HCT116 (cell line): ENCODE measurements at regions not wholly inside any gene's neighbourhood (a gene's known extent, or its start where the extent isn't known, plus 50 kb on each side); places are given as distances from the start of the nearest gene placed in this dataset.
A peak's percentile ranks its signal among the peaks of the same experiment; 100 is the strongest.

Source experiments
- ATAC-seq: fragments of 200-7000 bp; cut with Tn5 transposase; 2 replicates; pipeline ENCODE4 v1.9.1; 2020; ENCODE audit warnings: mild to moderate bottlenecking, moderate library complexity
- BruUV-seq: library from RNA; stranded (reverse); fragments of 400-500 nt; replicated peaks from 2 replicates; lab custom pipeline; 2021; lab: Mats Ljungman, UMichigan
- CTCF ChIA-PET: fragments of 300-600 bp; sonication (Branson Sonifier 250); formaldehyde crosslinking; loops from one replicate; lab custom pipeline; 2021; ENCODE audit warnings: antibody characterized with exemption; lab: Charles Lee
- POLR2A ChIA-PET: fragments of 300-600, 350-600 bp; sonication (Branson Sonifier 250); formaldehyde crosslinking; loops from one replicate; lab custom pipeline; 2021; ENCODE audit warnings: antibody characterized with exemption; lab: Charles Lee
- RAD21 ChIA-PET, 2 experiments: fragments of 300-600 bp; sonication (Branson Sonifier 250); formaldehyde crosslinking; loops; one replicate each; lab custom pipeline; 2023; ENCODE audit warnings: low total read pairs in 2 of 2; ENCODE audit not compliant: uncharacterized antibody in 2 of 2, unreplicated experiment in 2 of 2, low non-redundant PET in 1 of 2; lab: Charles Lee
- DNase-seq: peaks from one replicate; pipeline ENCODE4 v3.0.0-alpha.2; 2010; ENCODE audit warnings: low read depth, low spot score
- H2AFZ ChIP-seq: fragments of 200-600 bp; shearing (Covaris generic), sonication (generic); 2 replicates; pipeline ENCODE4 v1.6.1; 2017; ENCODE audit warnings: low read depth, mixed run types, mixed read lengths, antibody characterized with exemption, low read length; ENCODE audit not compliant: poor library complexity, severe bottlenecking
- H3K27ac ChIP-seq: 2 replicates; pipeline ENCODE4 v1.5.1; 2012; ENCODE audit warnings: low read depth, low read length
- H3K27me3 ChIP-seq: fragments of 200-600 bp; sonication (generic); 2 replicates; pipeline ENCODE4 v1.6.1; 2016; ENCODE audit warnings: mixed run types, low read length, mixed read lengths; ENCODE audit not compliant: insufficient read depth
- H3K36me3 ChIP-seq, 2 experiments: fragments of 200-500 bp in 1 of 2; fragments of 200-600 bp in 1 of 2; sonication (Bioruptor generic) in 1 of 2; sonication (generic) in 1 of 2; 2 replicates each; pipeline versions ENCODE4 v1.5.1 to v1.6.1; 2014 to 2016; ENCODE audit warnings: low read length in 2 of 2, inconsistent platforms in 1 of 2, mixed read lengths in 1 of 2, mixed run types in 1 of 2; ENCODE audit not compliant: insufficient read depth in 2 of 2, control insufficient read depth in 1 of 2
- H3K4me1 ChIP-seq, 2 experiments: fragments of 200-600 bp in 1 of 2; sonication (generic) in 1 of 2; 2 replicates each; pipeline versions ENCODE4 v1.5.1 to v1.6.1; 2012 to 2017; ENCODE audit warnings: low read length in 2 of 2, inconsistent platforms in 1 of 2, mild to moderate bottlenecking in 1 of 2, mixed read lengths in 1 of 2, mixed run types in 1 of 2, moderate library complexity in 1 of 2; ENCODE audit not compliant: insufficient read depth in 2 of 2, control insufficient read depth in 1 of 2
- H3K4me2 ChIP-seq: fragments of 200-600 bp; sonication (generic); 2 replicates; pipeline ENCODE4 v1.6.1; 2017; ENCODE audit warnings: mixed run types, low read length, mixed read lengths
- H3K4me3 ChIP-seq, 2 experiments: fragments of 200-600 bp in 1 of 2; sonication (generic) in 1 of 2; replicated peaks in 1 of 2; 2 replicates each; pipeline ENCODE4 v1.5.1; 2011 to 2016; ENCODE audit warnings: low read length in 2 of 2, control low read depth in 1 of 2, low read depth in 1 of 2, mild to moderate bottlenecking in 1 of 2, mixed read lengths in 1 of 2, mixed run types in 1 of 2
- H3K79me2 ChIP-seq: fragments of 200-600 bp; sonication (generic); 2 replicates; pipeline ENCODE4 v1.6.1; 2017; ENCODE audit warnings: mild to moderate bottlenecking, mixed run types, low read length, moderate library complexity, mixed read lengths; ENCODE audit not compliant: insufficient read depth
- H3K9ac ChIP-seq: fragments of 200-600 bp; sonication (generic); 2 replicates; pipeline ENCODE4 v1.6.1; 2016; ENCODE audit warnings: low read length, mixed read lengths
- H3K9me2 ChIP-seq: fragments of 200-600 bp; sonication (generic), shearing (Covaris generic); 2 replicates; pipeline ENCODE4 v1.6.1; 2017; ENCODE audit warnings: mixed run types, mild to moderate bottlenecking, moderate library complexity; ENCODE audit not compliant: insufficient read depth
- H3K9me3 ChIP-seq, 2 experiments: fragments of 200-500 bp in 1 of 2; fragments of 200-600 bp in 1 of 2; sonication (Bioruptor generic) in 1 of 2; sonication (generic) in 1 of 2; 2 replicates each; pipeline ENCODE4 v1.6.1; 2014 to 2017; ENCODE audit warnings: low read length in 2 of 2, mixed read lengths in 2 of 2, inconsistent platforms in 1 of 2, low read depth in 1 of 2, mild to moderate bottlenecking in 1 of 2, mixed run types in 1 of 2, moderate library complexity in 1 of 2; ENCODE audit not compliant: control insufficient read depth in 1 of 2, insufficient read depth in 1 of 2
- H4K20me1 ChIP-seq: fragments of 200-600 bp; sonication (generic), shearing (Covaris generic); 2 replicates; pipeline ENCODE4 v1.6.1; 2017; ENCODE audit warnings: mixed run types, mild to moderate bottlenecking, moderate library complexity; ENCODE audit not compliant: insufficient read depth
- ATF3 ChIP-seq: IDR thresholded peaks from 2 replicates; pipeline ENCODE4 v1.6.1; 2012
- CEBPB ChIP-seq: IDR thresholded peaks from 2 replicates; pipeline ENCODE4 v1.6.1; 2012; ENCODE audit warnings: low read depth
- CTCF ChIP-seq, 3 experiments: fragments of 200-600 bp in 1 of 3; sonication (generic) in 1 of 3; IDR thresholded peaks in 2 of 3; conservative IDR thresholded peaks in 1 of 3; 2 replicates each; pipeline ENCODE4 v1.5.1; 2012 to 2017; ENCODE audit warnings: low read depth in 2 of 3, low read length in 2 of 3, antibody characterized with exemption in 1 of 3, borderline replicate concordance in 1 of 3, control low read depth in 1 of 3, mild to moderate bottlenecking in 1 of 3, mixed read lengths in 1 of 3, mixed run types in 1 of 3, moderate library complexity in 1 of 3; ENCODE audit not compliant: insufficient read depth in 1 of 3
- EZH2 ChIP-seq: fragments of 200-600 bp; sonication (generic); IDR thresholded peaks from 2 replicates; pipeline ENCODE4 v1.6.1; 2017; ENCODE audit warnings: antibody characterized with exemption, mixed run types
- EZH2phosphoT487 ChIP-seq: fragments of 200-600 bp; IDR thresholded peaks from 2 replicates; pipeline ENCODE4 v1.6.1; 2018; ENCODE audit warnings: antibody characterized with exemption, borderline replicate concordance
- JUND ChIP-seq: IDR thresholded peaks from 2 replicates; pipeline ENCODE4 v1.6.1; 2012
- REST ChIP-seq: IDR thresholded peaks from 2 replicates; pipeline ENCODE4 v1.6.1; 2012; ENCODE audit warnings: low read depth
- SIN3A ChIP-seq: IDR thresholded peaks from 2 replicates; pipeline ENCODE4 v1.6.1; 2012; ENCODE audit warnings: low read depth
- SP1 ChIP-seq: IDR thresholded peaks from 2 replicates; pipeline ENCODE4 v1.6.1; 2012; ENCODE audit warnings: low read depth
- YY1 ChIP-seq: IDR thresholded peaks from 2 replicates; pipeline ENCODE4 v1.6.1; 2011; ENCODE audit warnings: low read length, low read depth, moderate library complexity, mild to moderate bottlenecking; ENCODE audit not compliant: insufficient replicate concordance; ENCODE audit errors: extremely low read depth
- ZBTB33 ChIP-seq: IDR thresholded peaks from 2 replicates; pipeline ENCODE4 v1.6.1; 2011; ENCODE audit warnings: mild to moderate bottlenecking, low read length, moderate library complexity; ENCODE audit not compliant: insufficient replicate concordance; ENCODE audit errors: extremely low read depth
- ZFX ChIP-seq: fragments of 450-650 bp; IDR thresholded peaks from 2 replicates; pipeline ENCODE4 v1.6.1; 2017
- ZNF274 ChIP-seq: fragments of 200-500 bp; sonication (Bioruptor generic); IDR thresholded peaks from 2 replicates; pipeline ENCODE4 v1.6.1; 2014; ENCODE audit warnings: mild to moderate bottlenecking, low read depth, low read length, inconsistent platforms
- intact Hi-C: fragments of 100-400 bp; cut with micrococcal nuclease; formaldehyde crosslinking; loops from 2 replicates; pipeline ENCODE4 v1.10.0; 2022

- TF ChIP-seq ZBTB33 = peak; percentile 14
Measured at GRCh38 chr2:181785691-181786344, 105.5 kb upstream of the NEUROD1 start (continued).

GRCh38 chr2:181786371-181787228 lies 104.9 kb upstream of the ITPRID2 start:
- Histone ChIP-seq H3K4me3 (no peak overlapping the region), H3K79me2 (peaks cover 27% of the 10 kb centered on the region), H3K4me2 (peak overlapping the region; percentile 59), H3K9me3 (no peaks in the 10 kb centered on the region), H3K27ac (peak overlapping the region; percentile 92), H3K36me3 (no peaks in the 10 kb centered on the region), H4K20me1 (no peaks in the 10 kb centered on the region), H3K9me2 (no peaks in the 10 kb centered on the region), H3K4me1 (peaks cover 79 to 100% of the 10 kb centered on the region in 2 experiments), H3K9ac (peak overlapping the region; percentile 64), H2AFZ (no peak overlapping the region), H3K27me3 (no peaks in the 10 kb centered on the region)
- no TSS peak for BruUV-seq
- DNase-seq (no peak), ATAC-seq (no peak)
- no peak for TF ChIP-seq YY1
- no peak for TF ChIP-seq ZNF274
- TF ChIP-seq SIN3A = no peak
- no peak for TF ChIP-seq SP1
- no peak for TF ChIP-seq CTCF (IDR thresholded peaks at IDR 0.05 in 2 of 3, conservative IDR thresholded peaks at IDR 0.05 in 1 of 3; ENCODE audit: borderline replicate concordance in 1 of 3, insufficient read depth in 1 of 3, low read depth in 2 of 3, low read length in 2 of 3)
- no peak for TF ChIP-seq CEBPB
- TF ChIP-seq EZH2 = no peak
- TF ChIP-seq REST = no peak
- TF ChIP-seq ATF3 = no peak
- TF ChIP-seq EZH2phosphoT487 = no peak
- no peak for TF ChIP-seq JUND
- no peak for TF ChIP-seq ZFX
- intact Hi-C loops = no loop called here
- ChIA-PET CTCF (no interaction called here), RAD21 (no interaction called here), POLR2A (interaction anchor here (1.0 to 4.3 kb wide), 11 partner anchors 9 to 118 kb away, joined by 3 to 25 read pairs (median 7); partner anchors contain the start of gene ITPRID2)
